ENCODE measurements at regions not wholly inside any gene's neighbourhood (a gene's known extent, or its start where the extent isn't known, plus 50 kb on each side); places are given as distances from the start of the nearest gene placed in this dataset.
A peak's percentile ranks its signal among the peaks of the same experiment; 100 is the strongest.

GRCh38 chr13:30849611-30850010 lies 56.5 kb upstream of the MEDAG start:
- Histone ChIP-seq H3K27ac (ENCODE audit: insufficient read depth, low read length) (no peak overlapping the region), H3K79me1 (ENCODE audit: low read depth in 1 of 2, low read length in 2 of 2) (no peaks in the 10 kb centered on the region), H3K4ac (ENCODE audit: low read depth, low read length) (peak overlapping the region; percentile 62; the same call in 1 of the 2 replicates), H3K9me1 (ENCODE audit: insufficient read depth, low read length) (peaks cover 35% of the 10 kb centered on the region), H2BK20ac (ENCODE audit: low read depth, low read length) (no peak overlapping the region), H2AK5ac (ENCODE audit: low read depth, low read length) (peak overlapping the region; percentile 73), H3K14ac (replicated peaks; ENCODE audit: low read depth, low read length) (no peak overlapping the region), H3K56ac (ENCODE audit: extremely low read depth, insufficient read depth, low read length) (no peak overlapping the region), H2AK9ac (replicated peaks; ENCODE audit: low read depth, low read length, poor library complexity) (no peak overlapping the region), H3K23ac (ENCODE audit: low read depth, low read length) (no peak overlapping the region), H3K18ac (ENCODE audit: low read depth, low read length) (no peak overlapping the region; the same call in 1 of the 2 replicates), H2BK5ac (ENCODE audit: low read depth, low read length, poor library complexity, severe bottlenecking) (no peak overlapping the region), H4K20me1 (ENCODE audit: insufficient read depth, low read length) (no peaks in the 10 kb centered on the region), H3K9me3 (ENCODE audit: control insufficient read depth, insufficient read depth, low read length) (no peaks in the 10 kb centered on the region), H4K91ac (ENCODE audit: insufficient read depth, low read depth, low read length) (peak overlapping the region; percentile 52; the same call in 1 of the 2 replicates), H3K36me3 (ENCODE audit: control insufficient read depth, insufficient read depth, low read length) (no peaks in the 10 kb centered on the region), H2AFZ (replicated peaks; ENCODE audit: low read length, poor library complexity) (no peak overlapping the region), H2BK120ac (ENCODE audit: low read depth, low read length) (no peak overlapping the region), H3K27me3 (ENCODE audit: control insufficient read depth, insufficient read depth, low read length) (no peaks in the 10 kb centered on the region), H3K4me2 (ENCODE audit: low read depth, low read length) (no peak overlapping the region), H2BK15ac (ENCODE audit: low read depth, low read length) (peak overlapping the region; percentile 64; the same call in 2 of the 3 replicates), H3K9ac (ENCODE audit: low read depth, low read length) (no peak overlapping the region), H3K4me1 (ENCODE audit: control insufficient read depth, insufficient read depth, low read length) (peaks cover 20% of the 10 kb centered on the region), H4K5ac (ENCODE audit: low read depth, low read length) (no peak overlapping the region), H3K4me3 (ENCODE audit: insufficient read depth, low read depth, low read length) (no peak overlapping the region), H4K8ac (ENCODE audit: low read depth in 2 of 2, low read length in 2 of 2) (peak overlapping the region in 1 of 2 experiments; percentile 29; a peak in 1 of 4 replicates)
- BruUV-seq (replicated peaks): no TSS peak
- intact Hi-C loops (cut with micrococcal nuclease): no loop called here
- ChIA-PET CTCF (interaction anchor here (1.2 kb wide), 1 partner anchor 16 kb away, joined by 4 read pairs; no protein-coding TSS in a partner anchor), POLR2A (ENCODE audit: unreplicated experiment) (no interaction called here)
- no peak for TF ChIP-seq RCOR1 (IDR thresholded peaks at IDR 0.05; ENCODE audit: insufficient replicate concordance, low read length)
- no peak for TF ChIP-seq ELK1 (IDR thresholded peaks at IDR 0.05; ENCODE audit: borderline replicate concordance, low read depth, low read length)
- TF ChIP-seq CEBPB (IDR thresholded peaks at IDR 0.05; ENCODE audit: low read depth, low read length): no peak
- no peak for TF ChIP-seq RAD21 (IDR thresholded peaks at IDR 0.05; ENCODE audit: low read length)
- TF ChIP-seq RFX5 (IDR thresholded peaks at IDR 0.05; ENCODE audit: low read depth, low read length): no peak
- TF ChIP-seq MXI1 (IDR thresholded peaks at IDR 0.05; ENCODE audit: borderline replicate concordance, low read depth, low read length): no peak
- TF ChIP-seq FOS (IDR thresholded peaks at IDR 0.05; ENCODE audit: low read depth, low read length): no peak
- TF ChIP-seq MAFK (IDR thresholded peaks at IDR 0.05; ENCODE audit: low read depth, low read length): no peak
- TF ChIP-seq CTCF (conservative IDR thresholded peaks at IDR 0.05; ENCODE audit: low read depth, low read length): no peak
- TF ChIP-seq BHLHE40 (IDR thresholded peaks at IDR 0.05; ENCODE audit: low read depth, low read length): no peak
- no peak for TF ChIP-seq CHD1 (IDR thresholded peaks at IDR 0.05; ENCODE audit: low read depth, low read length)
- no peak for TF ChIP-seq NFE2L2 (IDR thresholded peaks at IDR 0.05; ENCODE audit: low read depth, low read length)
- TF ChIP-seq USF2 (IDR thresholded peaks at IDR 0.05; ENCODE audit: low read depth, low read length): no peak
- no peak for DNase-seq
- no peak for ATAC-seq (ENCODE audit: low read depth)
- in situ Hi-C loops (cut with MboI; ENCODE audit: low sequenced_read_pairs): no loop called here
- 80% methylated on average over 3 of the region's 4 CpGs; no CpG with 5 or more reads in 1 of the 2 experiments for WGBS, 2 experiments (ENCODE audit: extremely low coverage in 2 of 2, insufficient read length in 1 of 2)
- dilution Hi-C loops (cut with HindIII; ENCODE audit: low sequenced_read_pairs, unreplicated experiment): no loop called here
